ENCODE measurements at regions not wholly inside any gene's neighbourhood (a gene's known extent, or its start where the extent isn't known, plus 50 kb on each side); places are given as distances from the start of the nearest gene placed in this dataset.

- in situ Hi-C loops (cut with MboI; ENCODE audit: low pct_ligation_motif_present in 1 of 4, low pct_unique_long_range_greater_than_20kb in 1 of 4, low sequenced_read_pairs in 3 of 4) (no loop called here), intact Hi-C loops (cut with DNase I; ENCODE audit: low total_unique reads) (no loop called here)
- 75 to 84% methylated on average over 12 to 21 of the region's 21 CpGs for WGBS, 2 donors (ENCODE audit: low coverage in 1 of 2)
These were observed 1135.9 kb upstream of the WWC1 start for GRCh38 chr5:167155387-167156005.

GRCh38 chr5:167156446-167156845 lies 1135.0 kb upstream of the WWC1 start:
- in situ Hi-C loops (cut with MboI; ENCODE audit: low pct_ligation_motif_present in 1 of 4, low pct_unique_long_range_greater_than_20kb in 1 of 4, low sequenced_read_pairs in 3 of 4) (no loop called here), intact Hi-C loops (cut with DNase I; ENCODE audit: low total_unique reads) (no loop called here)
- Histone ChIP-seq H3K9me3 (no peaks in the 10 kb centered on the region), H3K27me3 (no peaks in the 10 kb centered on the region), H3K36me3 (no peaks in the 10 kb centered on the region), H3K4me1 (no peaks in the 10 kb centered on the region), H3K4me3 (no peak overlapping the region), H3K27ac (no peak overlapping the region)
- TF ChIP-seq CTCF (IDR thresholded peaks at IDR 0.05): no peak
- no peak for TF ChIP-seq EP300 (IDR thresholded peaks at IDR 0.05; ENCODE audit: low read depth)
- no peak for TF ChIP-seq POLR2AphosphoS5 (IDR thresholded peaks at IDR 0.05)
- TF ChIP-seq POLR2A (IDR thresholded peaks at IDR 0.05): no peak
- DNase-seq: no peak
- WGBS, 2 donors (ENCODE audit: low coverage in 1 of 2): 70 to 91% methylated on average over 3 to 6 of the region's 6 CpGs

More at GRCh38 chr5:167155387-167156005, 1135.9 kb upstream of the WWC1 start:
- DNase-seq: no peak
- Histone ChIP-seq H3K36me3 (no peaks in the 10 kb centered on the region), H3K4me1 (no peaks in the 10 kb centered on the region), H3K27ac (no peak overlapping the region), H3K9me3 (no peaks in the 10 kb centered on the region), H3K27me3 (no peaks in the 10 kb centered on the region), H3K4me3 (no peak overlapping the region)
- TF ChIP-seq EP300 (IDR thresholded peaks at IDR 0.05; ENCODE audit: low read depth) (no peak), CTCF (IDR thresholded peaks at IDR 0.05) (no peak), POLR2AphosphoS5 (IDR thresholded peaks at IDR 0.05) (no peak), POLR2A (IDR thresholded peaks at IDR 0.05) (no peak)

GRCh38 chr5:167158588-167158987 lies 1132.9 kb upstream of the WWC1 start:
- no peak for DNase-seq
- Histone ChIP-seq H3K9me3 (no peaks in the 10 kb centered on the region), H3K36me3 (no peaks in the 10 kb centered on the region), H3K27ac (no peak overlapping the region), H3K27me3 (no peaks in the 10 kb centered on the region), H3K4me3 (no peak overlapping the region), H3K4me1 (no peaks in the 10 kb centered on the region)
- intact Hi-C loops (cut with DNase I; ENCODE audit: low total_unique reads) (no loop called here), in situ Hi-C loops (cut with MboI; ENCODE audit: low pct_ligation_motif_present in 1 of 4, low pct_unique_long_range_greater_than_20kb in 1 of 4, low sequenced_read_pairs in 3 of 4) (no loop called here)
- TF ChIP-seq POLR2AphosphoS5 (IDR thresholded peaks at IDR 0.05): no peak

GRCh38 chr5:167160388-167160787 lies 1131.1 kb upstream of the WWC1 start:
- 80 to 83% methylated on average over 1 to 4 of the region's 4 CpGs for WGBS, 2 donors (ENCODE audit: low coverage in 1 of 2)
- Histone ChIP-seq H3K27ac (no peak overlapping the region), H3K4me1 (no peaks in the 10 kb centered on the region), H3K4me3 (no peak overlapping the region), H3K9me3 (no peaks in the 10 kb centered on the region), H3K36me3 (no peaks in the 10 kb centered on the region), H3K27me3 (no peaks in the 10 kb centered on the region)
- intact Hi-C loops (cut with DNase I; ENCODE audit: low total_unique reads): no loop called here
- in situ Hi-C loops (cut with MboI; ENCODE audit: low pct_ligation_motif_present in 1 of 4, low pct_unique_long_range_greater_than_20kb in 1 of 4, low sequenced_read_pairs in 3 of 4): no loop called here
- TF ChIP-seq POLR2AphosphoS5 (IDR thresholded peaks at IDR 0.05): no peak
- no peak for TF ChIP-seq POLR2A (IDR thresholded peaks at IDR 0.05)
- no peak for TF ChIP-seq CTCF (IDR thresholded peaks at IDR 0.05)
- no peak for TF ChIP-seq EP300 (IDR thresholded peaks at IDR 0.05; ENCODE audit: low read depth)
- no peak for DNase-seq

- in situ Hi-C loops (cut with MboI; ENCODE audit: low pct_ligation_motif_present in 1 of 4, low pct_unique_long_range_greater_than_20kb in 1 of 4, low sequenced_read_pairs in 3 of 4): no loop called here
- no peaks in the 10 kb centered on the region for H3K27me3 ChIP-seq
- no peak for DNase-seq
- no peaks in the 10 kb centered on the region for H3K36me3 ChIP-seq
- no peak overlapping the region for H3K4me3 ChIP-seq
- H3K9me3 ChIP-seq: no peaks in the 10 kb centered on the region
- no peaks in the 10 kb centered on the region for H3K4me1 ChIP-seq
- WGBS, 2 donors (ENCODE audit: low coverage in 1 of 2): 48 to 75% methylated on average over 2 of the region's 2 CpGs
- no peak for TF ChIP-seq CTCF (IDR thresholded peaks at IDR 0.05)
- no peak for TF ChIP-seq EP300 (IDR thresholded peaks at IDR 0.05; ENCODE audit: low read depth)
- no peak for TF ChIP-seq POLR2AphosphoS5 (IDR thresholded peaks at IDR 0.05)
- TF ChIP-seq POLR2A (IDR thresholded peaks at IDR 0.05): no peak
- H3K27ac ChIP-seq: no peak overlapping the region
- intact Hi-C loops (cut with DNase I; ENCODE audit: low total_unique reads): no loop called here
These were observed 1124.7 kb upstream of the WWC1 start for GRCh38 chr5:167166696-167167095.

All from transverse colon (tissue), 4 donors.